ENCODE measurements at regions not wholly inside any gene's neighbourhood (a gene's known extent, or its start where the extent isn't known, plus 50 kb on each side); places are given as distances from the start of the nearest gene placed in this dataset.

- H3K4me3 ChIP-seq (ENCODE audit: insufficient read depth, low read length, poor library complexity, severe bottlenecking) = no peak overlapping the region
- H3K9ac ChIP-seq (ENCODE audit: low read length) = no peak overlapping the region
- no peaks in the 10 kb centered on the region for H3K79me2 ChIP-seq (ENCODE audit: insufficient read depth, low read length)
- no peaks in the 10 kb centered on the region for H3K36me3 ChIP-seq (ENCODE audit: low read length)
- TF ChIP-seq EZH2phosphoT487 (conservative IDR thresholded peaks at IDR 0.05; ENCODE audit: low read length) (no peak), CTCF (IDR thresholded peaks at IDR 0.05; ENCODE audit: insufficient read depth, low read length, poor library complexity, severe bottlenecking) (no peak)
- H4K20me1 ChIP-seq (ENCODE audit: low read depth, low read length) = no peaks in the 10 kb centered on the region
- no peaks in the 10 kb centered on the region for H3K9me2 ChIP-seq (replicated peaks; ENCODE audit: insufficient read depth, low read length)
- H3K27ac ChIP-seq (ENCODE audit: low read depth, low read length) = no peak overlapping the region
- no peaks in the 10 kb centered on the region for H3K9me3 ChIP-seq (ENCODE audit: insufficient read depth, low read length)
- no peak overlapping the region for H2AFZ ChIP-seq (ENCODE audit: low read depth, low read length, severe bottlenecking)
- no peak overlapping the region for H3K4me2 ChIP-seq (ENCODE audit: low read depth, low read length, poor library complexity, severe bottlenecking)
- no peaks in the 10 kb centered on the region for H3F3A ChIP-seq (ENCODE audit: insufficient read depth)
- H3K27me3 ChIP-seq (ENCODE audit: low read length) = no peaks in the 10 kb centered on the region
These were observed 98.0 kb downstream of the GASK1B start for GRCh38 chr4:158074851-158075250.

- Histone ChIP-seq H3K27me3 (ENCODE audit: low read length) (no peaks in the 10 kb centered on the region), H3K4me2 (ENCODE audit: low read depth, low read length, poor library complexity, severe bottlenecking) (no peak overlapping the region), H2AFZ (ENCODE audit: low read depth, low read length, severe bottlenecking) (no peak overlapping the region), H3K9me2 (replicated peaks; ENCODE audit: insufficient read depth, low read length) (no peaks in the 10 kb centered on the region), H3K36me3 (ENCODE audit: low read length) (no peaks in the 10 kb centered on the region), H3K9me3 (ENCODE audit: insufficient read depth, low read length) (no peaks in the 10 kb centered on the region), H3F3A (ENCODE audit: insufficient read depth) (no peaks in the 10 kb centered on the region), H3K4me3 (ENCODE audit: insufficient read depth, low read length, poor library complexity, severe bottlenecking) (no peak overlapping the region), H3K27ac (ENCODE audit: low read depth, low read length) (no peak overlapping the region), H3K79me2 (ENCODE audit: insufficient read depth, low read length) (no peaks in the 10 kb centered on the region), H4K20me1 (ENCODE audit: low read depth, low read length) (no peaks in the 10 kb centered on the region), H3K9ac (ENCODE audit: low read length) (no peak overlapping the region)
- TF ChIP-seq EZH2phosphoT487 (conservative IDR thresholded peaks at IDR 0.05; ENCODE audit: low read length) = no peak
- TF ChIP-seq CTCF (IDR thresholded peaks at IDR 0.05; ENCODE audit: insufficient read depth, low read length, poor library complexity, severe bottlenecking) = no peak
These were observed 100.9 kb downstream of the GASK1B start for GRCh38 chr4:158071931-158072330.

GRCh38 chr4:158068068-158068467, 104.8 kb downstream of the GASK1B start:
- Histone ChIP-seq H3K4me2 (ENCODE audit: low read depth, low read length, poor library complexity, severe bottlenecking) (no peak overlapping the region), H3K27ac (ENCODE audit: low read depth, low read length) (no peak overlapping the region), H2AFZ (ENCODE audit: low read depth, low read length, severe bottlenecking) (no peak overlapping the region)

More at GRCh38 chr4:158068068-158068467, 104.8 kb downstream of the GASK1B start:
- no peak overlapping the region for H3K4me3 ChIP-seq (ENCODE audit: insufficient read depth, low read length, poor library complexity, severe bottlenecking)
- H3K9ac ChIP-seq (ENCODE audit: low read length) = no peak overlapping the region
- H3K79me2 ChIP-seq (ENCODE audit: insufficient read depth, low read length) = no peaks in the 10 kb centered on the region
- no peaks in the 10 kb centered on the region for H3F3A ChIP-seq (ENCODE audit: insufficient read depth)
- no peaks in the 10 kb centered on the region for H3K9me3 ChIP-seq (ENCODE audit: insufficient read depth, low read length)
- no peaks in the 10 kb centered on the region for H3K36me3 ChIP-seq (ENCODE audit: low read length)
- H3K27me3 ChIP-seq (ENCODE audit: low read length) = no peaks in the 10 kb centered on the region
- H4K20me1 ChIP-seq (ENCODE audit: low read depth, low read length) = no peaks in the 10 kb centered on the region
- no peak for TF ChIP-seq EZH2phosphoT487 (conservative IDR thresholded peaks at IDR 0.05; ENCODE audit: low read length)
- no peak for TF ChIP-seq CTCF (IDR thresholded peaks at IDR 0.05; ENCODE audit: insufficient read depth, low read length, poor library complexity, severe bottlenecking)
- no peaks in the 10 kb centered on the region for H3K9me2 ChIP-seq (replicated peaks; ENCODE audit: insufficient read depth, low read length)

All from SU-DHL-6 (cell line).